Hindlimb muscle (tissue), 1 donor: ENCODE measurements at regions not wholly inside any gene's neighbourhood (a gene's known extent, or its start where the extent isn't known, plus 50 kb on each side); places are given as distances from the start of the nearest gene placed in this dataset.
A peak's percentile ranks its signal among the peaks of the same experiment; 100 is the strongest.

Source experiments
- DNase-seq: peaks from one replicate; pipeline ENCODE4 v3.0.0-alpha.2; 2013

DNA sequence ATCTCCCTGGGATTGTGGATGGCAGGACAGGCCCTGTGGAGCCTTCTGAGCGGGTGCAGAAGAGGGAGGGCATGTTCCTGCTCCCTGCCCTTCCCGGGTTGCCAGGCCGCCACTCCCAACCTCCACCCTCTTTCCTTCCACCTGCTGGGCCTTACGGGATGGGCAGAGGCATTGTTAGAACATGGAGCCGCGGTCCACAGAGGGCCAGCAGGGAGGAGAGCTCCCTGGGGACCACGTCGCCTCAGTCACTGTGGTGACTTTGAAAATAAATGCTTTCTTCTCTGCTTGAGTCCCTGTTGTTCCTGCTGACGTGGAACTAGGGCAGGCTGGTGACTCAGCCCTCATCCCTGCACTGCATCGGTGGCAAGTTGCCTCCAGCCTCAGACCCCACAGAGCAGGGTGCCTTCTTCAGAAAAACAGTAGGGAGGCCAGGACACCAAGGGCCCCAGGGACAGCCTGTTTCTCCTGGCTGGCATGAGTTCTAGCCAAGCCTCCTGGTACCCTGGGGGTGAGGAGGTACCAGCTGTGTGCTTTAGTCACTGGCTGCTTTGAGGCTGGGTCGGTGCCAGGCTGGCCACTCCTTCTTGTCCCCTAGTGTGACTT lies 224.9 kb downstream of the SEC14L1 start:
- no peak for DNase-seq

DNA sequence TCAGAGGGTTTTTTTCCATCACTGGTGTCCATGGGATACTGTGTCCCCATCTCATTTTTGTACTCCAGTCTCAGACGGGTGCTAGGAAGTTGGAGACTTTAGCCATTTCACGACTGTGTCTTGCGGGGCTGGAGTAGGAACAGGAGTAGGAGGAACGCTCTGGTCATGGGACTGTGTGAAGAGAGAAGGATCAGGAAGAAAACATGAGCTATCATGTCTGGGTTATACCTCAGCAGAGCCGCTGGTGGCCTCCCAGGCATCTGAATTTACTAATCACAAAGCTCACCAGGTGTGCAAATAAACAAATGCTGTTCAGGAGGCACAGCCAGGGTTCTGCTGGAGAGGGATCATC lies 225.4 kb downstream of the SEC14L1 start:
- DNase-seq = no peak

DNA sequence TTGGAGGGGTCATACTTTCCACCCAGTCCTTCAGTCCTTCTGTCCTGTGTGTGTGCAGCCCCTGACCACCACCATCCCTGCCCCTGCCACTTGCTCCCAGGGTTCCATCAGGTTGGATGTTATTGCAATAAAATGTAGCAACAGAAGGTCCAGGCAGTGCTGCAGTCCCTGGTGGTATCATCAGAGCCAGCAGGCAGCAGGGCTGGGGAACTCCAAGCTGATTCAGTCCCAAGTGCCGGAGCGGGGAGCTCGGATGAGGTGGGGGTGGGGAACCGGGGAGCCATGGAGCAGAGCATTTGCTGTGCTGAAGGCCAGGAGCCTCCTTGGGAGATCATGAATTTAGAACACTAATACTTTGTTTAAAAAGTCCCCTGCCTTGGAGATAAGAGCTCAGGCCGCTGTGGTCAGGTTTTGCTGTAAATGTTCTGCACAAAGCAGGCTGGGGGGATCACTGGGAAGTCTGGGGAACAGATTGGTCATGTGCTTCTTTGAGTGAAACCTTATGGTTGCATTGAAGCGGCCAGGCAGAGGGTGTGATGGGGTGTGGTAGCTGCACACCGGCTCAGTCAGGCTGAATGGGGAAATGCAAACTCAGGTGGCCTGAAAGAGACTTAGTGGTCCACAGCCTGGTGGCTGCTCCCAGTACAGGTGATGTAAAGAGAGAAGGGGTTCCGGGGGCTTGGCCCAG lies 225.9 kb downstream of the SEC14L1 start:
- no peak for DNase-seq

DNA sequence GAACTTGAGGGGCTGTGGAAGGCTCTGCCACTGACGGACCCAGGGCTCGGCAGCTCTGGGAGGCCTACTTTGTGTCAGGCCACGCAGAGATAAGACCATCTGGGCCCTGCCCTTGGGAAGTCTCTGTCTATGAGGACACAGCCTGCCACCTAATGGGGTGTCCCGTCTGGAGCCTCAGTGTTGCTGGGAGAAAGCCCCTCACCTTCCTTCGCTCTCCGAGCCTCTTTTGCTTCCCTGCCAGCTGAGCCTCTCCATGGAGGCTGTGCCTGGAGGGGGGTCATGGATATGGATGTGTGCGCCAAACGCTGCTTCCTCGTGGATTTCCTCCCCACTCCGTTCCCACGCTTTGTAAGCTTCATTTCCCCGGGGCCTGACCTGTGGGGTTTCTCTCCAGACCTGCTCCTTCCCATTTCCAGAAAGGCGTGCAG lies 228.8 kb downstream of the SEC14L1 start:
- no peak for DNase-seq

DNA sequence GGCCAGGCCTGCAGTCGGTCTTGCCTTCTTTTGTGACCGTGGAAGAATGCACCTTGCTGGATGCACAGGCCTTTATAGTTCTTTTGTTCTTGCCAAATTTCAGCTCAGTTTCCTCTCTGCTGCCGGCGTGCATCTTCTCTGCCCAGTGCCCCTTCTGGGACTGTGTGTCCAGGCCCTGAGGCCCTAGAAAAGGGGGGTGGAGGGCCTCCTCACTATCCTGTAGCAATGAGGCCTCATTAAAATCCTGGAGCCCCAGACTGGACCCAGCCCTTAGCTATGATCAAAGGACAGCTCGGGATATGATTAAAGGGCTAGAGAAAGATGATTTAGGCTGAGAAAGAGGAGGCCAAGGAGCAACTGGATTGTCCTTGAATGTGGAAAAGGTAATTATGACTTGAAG lies 229.8 kb downstream of the SEC14L1 start:
- DNase-seq = no peak

DNA sequence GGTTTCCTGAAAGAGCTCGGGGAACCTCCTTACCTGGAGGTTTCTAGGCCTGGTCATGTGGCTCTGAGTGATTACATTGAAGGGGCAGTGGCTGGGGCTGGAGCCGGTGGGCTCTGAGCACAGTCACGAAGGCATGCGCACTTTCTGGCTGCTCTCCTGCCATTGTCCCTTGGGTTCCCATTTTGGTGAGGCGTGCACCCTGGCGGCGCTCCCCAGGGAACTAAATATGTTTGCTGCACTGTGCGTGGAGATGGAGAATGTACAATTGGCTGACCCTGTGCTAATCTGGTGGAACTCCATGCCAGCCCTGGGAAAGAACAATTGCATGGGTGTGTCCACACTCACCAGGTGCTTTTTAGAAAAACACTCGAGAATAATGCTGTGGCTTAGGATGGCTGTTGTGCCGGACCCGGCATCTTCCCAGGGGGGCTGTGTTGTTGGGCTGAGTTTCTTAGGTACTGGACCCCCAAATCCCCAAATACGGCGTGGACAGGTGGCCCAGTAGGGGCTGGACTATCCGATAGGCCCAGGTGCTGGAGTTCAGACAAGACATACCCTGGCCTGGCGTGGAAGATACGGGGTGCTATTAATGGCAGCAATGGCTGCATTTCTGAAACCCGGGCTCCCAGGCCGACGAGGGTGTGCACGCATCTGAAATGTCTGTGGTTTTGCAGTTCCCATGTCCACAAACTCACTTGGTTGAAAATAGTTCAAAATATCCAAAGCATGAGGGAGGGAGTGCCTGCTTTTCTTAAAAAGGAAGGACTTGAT lies 230.5 kb downstream of the SEC14L1 start:
- DNase-seq = no peak

DNA sequence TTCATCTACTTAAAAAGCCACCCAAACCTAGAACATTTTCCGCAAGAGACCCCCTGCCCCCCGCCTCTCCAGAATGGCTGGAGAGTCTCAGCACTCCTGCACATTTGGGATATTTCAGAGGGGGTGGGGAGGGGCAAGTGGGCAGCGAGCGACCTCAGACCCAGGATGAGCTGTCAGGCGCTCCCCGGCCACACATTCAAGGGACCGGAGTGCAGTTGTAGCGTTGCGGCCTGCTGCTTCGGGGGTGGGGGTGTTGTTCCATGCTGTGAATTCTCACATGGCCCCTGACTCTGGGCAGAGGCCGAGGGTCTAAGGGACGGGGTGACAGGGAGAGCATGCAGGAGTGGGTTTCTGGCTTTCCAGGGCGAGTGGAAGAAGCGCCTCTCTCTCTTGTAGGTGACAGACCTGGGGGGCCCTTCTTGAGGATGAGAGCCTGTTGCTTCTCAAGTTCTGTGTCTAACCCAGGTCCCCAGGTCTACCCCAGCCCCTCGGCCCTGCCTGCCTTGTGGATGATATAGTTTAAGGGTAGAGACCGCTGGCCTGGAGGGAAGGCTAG lies 231.2 kb downstream of the SEC14L1 start:
- DNase-seq = no peak

DNA sequence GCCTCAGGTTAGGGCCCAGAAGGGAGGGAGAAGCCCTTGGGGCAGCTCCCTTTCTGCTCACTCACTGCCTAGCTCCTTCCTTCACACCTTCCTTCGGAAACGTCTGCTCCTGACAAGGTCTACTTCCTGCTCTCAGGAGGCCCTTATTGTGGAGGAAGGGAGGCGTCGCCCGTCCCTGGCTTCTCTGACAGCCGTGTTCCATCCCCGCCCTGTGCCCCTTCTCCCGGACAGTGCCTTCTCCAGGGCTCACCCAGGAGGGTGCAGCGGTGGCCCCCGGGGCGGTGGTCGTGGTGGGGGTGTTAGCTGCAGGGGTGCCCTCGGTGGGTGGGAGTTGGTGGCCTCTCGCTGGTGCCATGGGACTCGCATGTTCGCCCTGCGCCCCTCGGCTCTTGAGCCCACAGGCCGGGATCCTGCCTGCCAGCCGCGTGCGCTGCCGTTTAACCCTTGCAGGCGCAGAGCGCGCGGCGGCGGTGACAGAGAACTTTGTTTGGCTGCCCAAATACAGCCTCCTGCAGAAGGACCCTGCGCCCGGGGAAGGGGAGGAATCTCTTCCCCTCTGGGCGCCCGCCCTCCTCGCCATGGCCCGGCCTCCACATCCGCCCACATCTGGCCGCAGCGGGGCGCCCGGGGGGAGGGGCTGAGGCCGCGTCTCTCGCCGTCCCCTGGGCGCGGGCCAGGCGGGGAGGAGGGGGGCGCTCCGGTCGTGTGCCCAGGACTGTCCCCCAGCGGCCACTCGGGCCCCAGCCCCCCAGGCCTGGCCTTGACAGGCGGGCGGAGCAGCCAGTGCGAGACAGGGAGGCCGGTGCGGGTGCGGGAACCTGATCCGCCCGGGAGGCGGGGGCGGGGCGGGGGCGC lies 231.9 kb downstream of the SEC14L1 start:
- DNase-seq = peak; percentile 89

DNA sequence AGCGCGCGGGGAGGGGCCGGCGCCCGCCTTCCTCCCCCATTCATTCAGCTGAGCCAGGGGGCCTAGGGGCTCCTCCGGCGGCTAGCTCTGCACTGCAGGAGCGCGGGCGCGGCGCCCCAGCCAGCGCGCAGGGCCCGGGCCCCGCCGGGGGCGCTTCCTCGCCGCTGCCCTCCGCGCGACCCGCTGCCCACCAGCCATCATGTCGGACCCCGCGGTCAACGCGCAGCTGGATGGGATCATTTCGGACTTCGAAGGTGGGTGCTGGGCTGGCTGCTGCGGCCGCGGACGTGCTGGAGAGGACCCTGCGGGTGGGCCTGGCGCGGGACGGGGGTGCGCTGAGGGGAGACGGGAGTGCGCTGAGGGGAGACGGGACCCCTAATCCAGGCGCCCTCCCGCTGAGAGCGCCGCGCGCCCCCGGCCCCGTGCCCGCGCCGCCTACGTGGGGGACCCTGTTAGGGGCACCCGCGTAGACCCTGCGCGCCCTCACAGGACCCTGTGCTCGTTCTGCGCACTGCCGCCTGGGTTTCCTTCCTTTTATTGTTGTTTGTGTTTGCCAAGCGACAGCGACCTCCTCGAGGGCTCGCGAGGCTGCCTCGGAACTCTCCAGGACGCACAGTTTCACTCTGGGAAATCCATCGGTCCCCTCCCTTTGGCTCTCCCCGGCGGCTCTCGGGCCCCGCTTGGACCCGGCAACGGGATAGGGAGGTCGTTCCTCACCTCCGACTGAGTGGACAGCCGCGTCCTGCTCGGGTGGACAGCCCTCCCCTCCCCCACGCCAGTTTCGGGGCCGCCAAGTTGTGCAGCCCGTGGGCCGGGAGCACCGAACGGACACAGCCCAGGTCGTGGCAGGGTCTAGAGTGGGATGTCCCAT lies 232.8 kb downstream of the SEC14L1 start:
- DNase-seq = peak; percentile 66

DNA sequence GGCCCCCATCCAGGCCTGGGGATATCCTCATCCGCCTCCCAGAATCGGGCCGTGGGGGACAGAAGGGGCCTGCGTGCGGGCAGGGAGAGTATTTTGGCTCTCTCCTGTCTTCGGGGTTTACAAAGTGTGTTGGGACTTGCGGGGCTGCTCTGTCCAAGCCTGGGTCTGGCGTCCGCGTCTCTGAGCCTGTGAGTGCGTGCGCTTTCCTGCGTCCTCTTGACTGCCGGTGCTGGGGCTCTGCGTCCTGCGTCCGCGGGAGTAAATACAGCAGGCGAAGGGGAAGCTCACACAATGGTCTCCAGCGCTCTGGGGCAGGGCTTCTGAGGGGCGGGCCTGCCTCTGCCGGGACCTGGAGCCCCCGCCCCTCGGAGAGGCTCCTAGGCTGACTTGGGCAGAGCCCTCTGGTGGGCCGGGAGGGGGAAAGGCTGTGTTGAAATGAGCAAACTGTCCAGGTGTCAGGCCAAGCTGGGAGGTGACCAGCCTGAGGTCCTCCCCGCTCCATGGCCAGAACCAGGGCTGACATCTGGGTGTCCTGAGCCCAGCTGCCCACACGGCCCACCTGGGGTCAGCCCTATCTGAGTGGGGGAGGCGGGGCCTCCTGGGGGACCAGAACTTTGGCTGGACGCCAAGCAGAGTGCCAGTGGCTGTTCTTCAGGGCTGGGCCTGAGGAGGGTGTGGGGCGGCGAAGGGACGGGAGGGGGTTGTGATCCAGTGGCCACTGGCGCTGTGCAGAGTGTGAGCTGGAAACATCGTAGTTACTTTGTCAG lies 233.6 kb downstream of the SEC14L1 start:
- DNase-seq = peak; percentile 82

DNA sequence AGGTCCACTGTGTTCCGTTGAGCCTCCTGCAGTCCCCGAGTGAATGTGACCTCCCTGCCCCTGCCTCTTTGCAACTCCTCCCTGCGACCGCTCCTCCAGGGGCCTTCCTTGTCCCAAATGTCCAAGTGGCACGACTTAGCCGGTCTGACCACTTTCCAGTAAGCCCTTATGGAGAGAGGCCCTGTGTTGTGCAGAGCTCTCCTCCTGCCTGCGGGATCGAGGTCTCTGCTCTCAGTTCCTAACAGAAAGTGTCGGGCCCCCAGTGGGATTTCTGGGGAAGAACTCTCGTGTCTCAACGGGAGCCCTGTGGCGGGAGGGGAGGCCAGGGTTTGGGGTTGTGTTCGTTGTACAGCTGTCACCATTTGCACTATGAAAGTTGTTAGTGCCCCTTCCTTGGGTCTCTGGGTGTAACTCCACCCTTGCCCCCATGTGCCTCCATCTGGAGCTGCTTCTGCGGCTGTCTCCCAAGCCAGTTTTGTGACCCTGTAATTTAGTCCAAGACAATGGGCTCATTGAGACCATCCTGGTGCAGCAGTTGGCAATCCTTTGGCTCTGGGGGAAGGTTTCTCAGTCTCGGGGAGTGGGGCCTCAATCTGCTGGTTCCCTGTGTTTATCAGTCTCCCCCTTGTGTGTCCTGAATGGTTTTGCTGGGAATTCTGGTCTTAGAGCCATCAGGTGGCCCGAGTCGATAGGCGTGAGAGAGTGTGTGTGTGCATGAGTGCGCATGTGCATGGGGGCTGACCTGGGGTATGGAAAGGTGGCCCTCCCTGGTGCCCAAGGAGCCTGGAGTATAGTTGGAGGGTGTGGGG lies 234.5 kb downstream of the SEC14L1 start:
- DNase-seq = no peak

DNA sequence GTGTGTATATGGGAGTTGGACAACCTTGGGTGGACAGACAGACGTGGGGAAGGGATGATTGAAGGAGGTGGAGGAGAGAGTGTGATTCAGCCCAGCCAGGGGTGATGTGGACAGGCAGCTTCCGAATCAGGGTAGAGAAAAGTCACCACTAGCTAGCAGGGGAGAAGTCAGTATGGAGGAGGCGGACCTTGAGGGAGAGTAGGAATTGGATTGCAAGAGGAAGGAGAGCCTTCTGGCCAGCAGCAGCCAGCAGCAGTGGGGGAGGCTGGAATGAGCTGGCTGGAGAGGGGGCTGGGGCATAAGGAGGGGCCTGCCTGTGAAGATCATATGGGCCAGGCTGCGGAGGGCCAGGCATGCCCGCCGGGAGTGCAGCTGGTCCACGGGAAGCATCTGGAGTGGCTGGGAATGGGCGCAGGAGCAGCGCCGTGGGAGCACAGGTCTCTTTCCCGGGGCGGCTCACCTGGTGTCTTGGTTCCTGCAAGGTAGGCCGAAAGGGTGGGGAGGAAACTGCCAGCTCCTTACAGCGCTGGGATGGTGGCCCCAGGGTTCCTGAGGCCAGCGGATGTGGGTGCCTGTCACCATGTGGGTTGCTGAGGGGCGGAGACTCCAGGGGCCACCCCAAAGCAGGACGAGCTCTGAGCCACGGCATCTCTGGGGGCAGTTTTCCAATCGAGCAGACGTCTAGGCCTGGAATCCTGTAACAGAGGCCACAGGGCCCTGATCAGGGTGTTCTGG lies 235.3 kb downstream of the SEC14L1 start:
- no peak for DNase-seq

DNA sequence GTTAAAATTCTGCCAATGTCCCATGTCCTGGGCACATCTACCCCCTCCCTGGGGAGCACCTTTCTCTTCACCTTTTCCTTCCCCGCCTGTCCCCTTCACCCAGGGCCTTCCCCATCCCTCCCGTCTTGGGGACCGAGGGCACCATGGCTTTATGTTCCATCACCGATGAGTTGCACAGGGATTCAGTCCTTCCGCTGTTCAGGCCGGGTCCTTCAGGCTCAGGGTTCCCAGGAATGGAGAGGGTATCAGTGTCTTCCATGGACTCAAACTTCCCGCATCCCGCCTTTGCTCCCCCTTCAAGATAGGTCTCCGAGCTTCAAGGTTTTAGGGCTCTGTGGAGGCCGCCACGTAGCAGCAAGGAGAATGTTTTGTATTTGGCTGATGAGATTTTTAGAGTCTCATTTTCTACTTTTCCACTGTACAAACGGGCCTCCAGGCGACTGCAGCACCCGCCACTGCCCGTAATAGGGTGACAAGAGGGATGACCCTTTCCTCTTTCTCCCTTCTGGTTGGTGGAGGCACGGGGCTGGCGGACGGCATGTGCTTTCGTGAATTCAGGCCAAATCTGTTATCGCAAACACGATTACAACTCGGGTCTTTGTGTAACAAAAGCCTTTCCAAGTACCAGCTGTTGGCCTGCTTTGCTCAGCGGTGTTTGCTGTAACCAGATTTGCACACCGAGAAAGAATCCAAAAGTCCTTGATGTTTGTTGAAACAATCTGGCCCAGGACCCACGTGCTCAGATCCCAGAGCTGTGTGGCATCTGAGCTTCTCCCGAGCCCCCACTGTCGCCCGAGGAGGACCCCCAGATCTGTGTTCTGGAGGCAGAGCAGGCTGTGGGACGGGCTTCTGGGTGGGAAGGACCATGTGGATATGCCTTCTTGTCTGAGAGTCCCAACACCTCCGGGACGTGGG lies 236.3 kb downstream of the SEC14L1 start:
- no peak for DNase-seq

DNA sequence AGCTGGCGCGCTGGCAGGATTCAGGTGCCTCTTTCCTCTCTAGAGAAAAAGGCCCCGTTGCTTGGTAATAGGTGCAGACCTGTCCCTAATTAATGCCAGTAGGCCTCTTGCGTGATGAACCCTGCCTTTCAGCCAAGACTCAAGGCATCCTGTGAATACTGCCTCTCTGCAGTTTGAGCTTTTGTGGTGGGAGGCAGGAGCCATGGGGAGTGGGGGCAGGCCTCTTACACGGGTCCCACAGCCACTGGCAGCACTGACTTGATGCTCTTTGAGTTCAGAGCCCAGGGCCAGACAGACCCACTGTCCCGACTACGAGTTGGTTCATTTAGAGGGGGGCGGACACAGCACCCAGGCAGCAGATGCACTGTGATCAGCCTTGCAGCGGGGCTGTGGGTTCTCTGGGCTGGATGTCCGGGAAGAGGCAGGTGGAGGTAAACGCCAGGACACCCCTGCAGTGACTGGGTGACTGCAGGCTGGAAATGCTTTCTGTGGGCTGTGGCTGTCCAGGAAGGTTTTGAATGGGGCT lies 237.0 kb downstream of the SEC14L1 start:
- no peak for DNase-seq

DNA sequence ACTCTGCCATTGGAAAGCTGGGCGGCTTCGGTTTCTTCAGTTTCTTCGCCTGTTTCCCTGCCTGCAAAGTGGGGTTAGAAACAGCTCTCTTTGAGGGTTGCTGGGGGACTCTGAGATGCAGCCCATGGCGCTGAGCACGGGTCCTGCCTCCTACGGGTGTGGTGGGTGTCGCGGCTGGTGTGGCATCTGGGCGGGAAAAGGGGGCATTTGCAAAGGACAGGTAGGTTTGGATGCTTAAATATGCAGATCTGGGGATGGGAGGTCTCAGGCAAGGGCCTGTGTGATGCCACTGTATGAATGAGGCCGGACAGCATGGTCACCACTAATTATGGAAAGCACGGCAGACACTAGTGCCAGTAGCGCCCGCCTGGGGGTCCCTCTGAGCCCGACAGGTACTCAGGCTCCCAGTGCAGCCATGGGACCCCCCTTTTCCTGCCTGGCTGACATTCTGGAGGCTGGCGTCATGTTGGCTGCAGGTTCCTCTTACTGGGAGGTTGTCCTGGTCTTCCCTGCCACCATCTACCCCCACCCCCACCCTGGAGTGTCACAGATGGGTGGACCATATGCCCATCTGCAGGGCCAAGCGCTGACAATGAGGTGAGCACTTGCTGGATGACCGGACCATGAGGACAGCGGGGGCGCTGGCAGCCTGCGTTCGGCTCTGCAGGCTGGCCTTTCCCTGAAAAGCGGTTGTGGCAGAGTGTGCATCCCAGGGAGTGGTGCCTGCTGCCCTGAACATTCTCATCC lies 237.7 kb downstream of the SEC14L1 start:
- no peak for DNase-seq

DNA sequence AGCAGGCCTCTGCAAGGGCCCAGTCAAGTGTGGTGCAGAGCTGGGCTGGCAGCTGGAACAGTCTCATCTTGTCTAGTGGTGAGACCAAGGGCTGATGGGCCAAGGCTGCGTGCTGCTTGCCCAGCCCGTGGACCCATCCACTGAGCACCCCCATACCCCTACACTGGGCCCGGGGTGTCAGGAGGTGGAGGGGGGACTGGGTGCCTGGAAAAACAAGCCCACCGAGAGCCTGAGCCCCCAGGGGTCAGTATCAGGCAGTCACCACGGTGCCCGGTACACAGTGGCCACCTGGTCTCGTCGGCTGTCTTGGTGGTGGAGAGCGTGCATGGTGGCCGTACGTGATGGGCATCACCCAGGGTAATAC lies 238.3 kb downstream of the SEC14L1 start:
- no peak for DNase-seq

DNA sequence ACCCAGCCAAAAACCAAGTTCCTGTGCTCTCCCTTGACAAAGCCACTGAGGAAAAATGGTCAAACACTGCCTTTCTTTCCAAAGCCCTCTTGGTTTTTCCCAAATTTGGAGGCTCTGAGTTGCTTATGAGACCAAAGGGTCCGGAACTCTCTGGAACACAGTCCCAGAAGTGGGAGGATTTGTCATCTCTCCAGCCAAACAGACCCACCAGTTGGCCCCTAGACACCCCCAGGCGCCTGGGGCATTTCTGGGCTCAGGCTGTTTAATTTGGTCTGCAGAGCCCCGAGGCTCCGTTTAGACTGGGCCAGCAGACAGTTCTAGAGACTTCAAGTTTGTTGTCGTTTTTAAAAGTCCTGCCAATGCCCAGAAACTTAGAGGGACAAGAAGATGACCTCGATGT lies 239.1 kb downstream of the SEC14L1 start:
- no peak for DNase-seq
